ENCODE measurements at regions not wholly inside any gene's neighbourhood (a gene's known extent, or its start where the extent isn't known, plus 50 kb on each side); places are given as distances from the start of the nearest gene placed in this dataset.

DNA sequence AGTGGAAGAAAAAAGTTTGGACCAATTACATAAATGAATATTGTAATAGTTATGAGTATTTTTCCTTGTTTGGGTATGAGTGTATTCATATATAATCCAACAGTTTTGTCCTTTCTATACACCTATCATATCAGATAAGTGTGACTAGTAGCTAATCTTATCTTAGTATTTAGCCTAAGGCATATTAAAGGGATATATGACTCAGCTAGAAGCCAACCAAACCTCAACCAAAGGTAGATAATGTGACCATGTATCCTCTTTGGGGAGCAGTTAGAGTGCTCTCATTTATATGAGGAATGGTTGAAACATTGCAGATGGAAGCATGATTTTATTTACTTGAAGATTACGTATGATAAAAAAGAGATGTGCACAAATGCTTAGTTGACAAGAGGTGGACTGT, 370.0 kb upstream of the CTNND2 start:
- TF ChIP-seq, protein P1, sequence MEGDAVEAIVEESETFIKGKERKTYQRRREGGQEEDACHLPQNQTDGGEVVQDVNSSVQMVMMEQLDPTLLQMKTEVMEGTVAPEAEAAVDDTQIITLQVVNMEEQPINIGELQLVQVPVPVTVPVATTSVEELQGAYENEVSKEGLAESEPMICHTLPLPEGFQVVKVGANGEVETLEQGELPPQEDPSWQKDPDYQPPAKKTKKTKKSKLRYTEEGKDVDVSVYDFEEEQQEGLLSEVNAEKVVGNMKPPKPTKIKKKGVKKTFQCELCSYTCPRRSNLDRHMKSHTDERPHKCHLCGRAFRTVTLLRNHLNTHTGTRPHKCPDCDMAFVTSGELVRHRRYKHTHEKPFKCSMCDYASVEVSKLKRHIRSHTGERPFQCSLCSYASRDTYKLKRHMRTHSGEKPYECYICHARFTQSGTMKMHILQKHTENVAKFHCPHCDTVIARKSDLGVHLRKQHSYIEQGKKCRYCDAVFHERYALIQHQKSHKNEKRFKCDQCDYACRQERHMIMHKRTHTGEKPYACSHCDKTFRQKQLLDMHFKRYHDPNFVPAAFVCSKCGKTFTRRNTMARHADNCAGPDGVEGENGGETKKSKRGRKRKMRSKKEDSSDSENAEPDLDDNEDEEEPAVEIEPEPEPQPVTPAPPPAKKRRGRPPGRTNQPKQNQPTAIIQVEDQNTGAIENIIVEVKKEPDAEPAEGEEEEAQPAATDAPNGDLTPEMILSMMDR (IDR thresholded peaks at IDR 0.05; ENCODE audit: low read depth, low read length, missing control alignments), result no peak
- no peak for DNase-seq (ENCODE audit: extremely low read depth, low read depth)
- no peak overlapping the region for H3K4me3 ChIP-seq (replicated peaks; ENCODE audit: low read depth, low read length)

DNA sequence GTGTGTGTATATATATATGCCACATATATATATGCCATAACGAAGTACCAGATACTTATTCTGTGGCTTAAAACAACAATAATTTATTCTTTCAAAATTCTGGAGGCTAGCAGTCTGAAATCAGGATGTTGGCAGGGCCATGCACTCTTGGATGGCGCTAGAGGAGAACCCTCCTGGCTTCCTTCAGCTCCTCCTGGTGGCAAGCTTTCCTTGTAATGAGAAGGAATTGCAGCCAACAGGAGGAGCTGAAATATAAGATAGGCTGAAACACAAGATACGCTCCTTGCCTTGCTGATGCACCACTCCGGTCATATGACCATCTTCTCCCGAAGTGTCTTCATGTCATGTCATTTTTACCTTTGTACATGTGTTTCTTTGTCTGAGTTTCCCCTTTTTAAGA, 368.1 kb upstream of the CTNND2 start:
- TF ChIP-seq, protein P1 (IDR thresholded peaks at IDR 0.05; ENCODE audit: low read depth, low read length, missing control alignments), result no peak
- no peak for DNase-seq (ENCODE audit: extremely low read depth, low read depth)

DNA sequence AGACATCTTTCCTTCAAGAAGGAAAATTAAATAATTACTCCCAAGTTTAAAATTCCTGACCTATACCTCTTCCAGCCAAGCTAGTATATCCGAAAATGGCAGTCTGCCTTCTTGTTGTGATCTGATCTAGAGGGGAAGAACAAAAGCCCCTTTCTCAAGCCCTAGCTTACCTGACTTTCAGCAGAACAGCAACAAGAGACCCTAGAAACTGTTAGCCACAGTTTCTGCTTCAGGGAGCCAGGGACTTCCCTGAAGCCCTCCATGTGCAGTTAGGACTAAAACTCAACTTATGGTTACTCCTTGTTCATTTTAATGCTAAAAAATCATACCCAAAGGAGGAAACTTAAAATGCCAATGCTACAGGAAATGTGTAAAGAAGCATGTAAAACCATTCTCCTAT, 366.7 kb upstream of the CTNND2 start:
- no peak for DNase-seq (ENCODE audit: extremely low read depth, low read depth)
- H3K4me3 ChIP-seq (replicated peaks; ENCODE audit: low read depth, low read length), result no peak overlapping the region
- TF ChIP-seq, protein P1 (IDR thresholded peaks at IDR 0.05; ENCODE audit: low read depth, low read length, missing control alignments), result no peak

More for the DNA sequence above, 368.1 kb upstream of the CTNND2 start:
- no peak overlapping the region for H3K4me3 ChIP-seq (replicated peaks; ENCODE audit: low read depth, low read length)

DNA sequence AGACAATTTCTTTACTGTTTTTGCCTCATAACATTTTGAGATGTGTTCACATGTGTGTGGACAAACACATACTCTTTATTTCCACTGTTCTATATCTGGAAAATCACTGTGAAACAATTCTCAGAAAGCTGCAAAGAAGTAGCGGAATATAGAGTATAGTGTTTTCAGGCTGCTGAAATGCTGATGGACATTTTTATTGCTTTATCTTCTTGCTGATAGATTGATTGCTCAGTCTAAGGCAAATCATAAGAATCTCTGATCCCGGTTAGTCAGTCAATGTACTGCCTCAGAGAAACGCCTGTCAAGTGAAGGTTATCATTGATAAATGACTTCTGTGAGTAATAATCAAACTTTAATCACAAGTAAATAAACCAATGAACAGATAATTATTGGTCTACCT, 364.9 kb upstream of the CTNND2 start:
- DNase-seq (ENCODE audit: extremely low read depth, low read depth), result no peak
- TF ChIP-seq, protein P1 (IDR thresholded peaks at IDR 0.05; ENCODE audit: low read depth, low read length, missing control alignments), result no peak

DNA sequence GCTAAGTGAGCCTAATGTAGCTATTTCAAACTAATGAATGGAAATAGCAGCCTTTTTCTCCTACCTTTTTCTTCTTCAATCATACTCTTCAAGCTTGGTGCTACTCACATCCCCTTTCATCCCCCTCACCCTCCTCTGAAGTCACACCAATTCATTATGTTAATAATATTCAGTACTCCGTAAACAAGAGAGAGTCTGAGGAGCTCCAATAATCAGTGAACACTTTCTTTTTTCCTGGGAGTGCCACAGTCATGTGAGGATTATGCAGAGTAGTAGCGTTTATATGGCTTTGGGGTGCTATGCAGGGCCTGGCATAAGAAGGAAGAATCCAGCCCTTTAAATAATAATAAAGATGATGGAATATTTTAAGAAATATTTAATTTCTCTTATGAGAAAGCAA, 354.3 kb upstream of the CTNND2 start:
- DNase-seq (ENCODE audit: extremely low read depth, low read depth), result no peak
- TF ChIP-seq, protein P1 (IDR thresholded peaks at IDR 0.05; ENCODE audit: low read depth, low read length, missing control alignments), result no peak

More for the DNA sequence above, 364.9 kb upstream of the CTNND2 start:
- no peak overlapping the region for H3K4me3 ChIP-seq (replicated peaks; ENCODE audit: low read depth, low read length)

DNA sequence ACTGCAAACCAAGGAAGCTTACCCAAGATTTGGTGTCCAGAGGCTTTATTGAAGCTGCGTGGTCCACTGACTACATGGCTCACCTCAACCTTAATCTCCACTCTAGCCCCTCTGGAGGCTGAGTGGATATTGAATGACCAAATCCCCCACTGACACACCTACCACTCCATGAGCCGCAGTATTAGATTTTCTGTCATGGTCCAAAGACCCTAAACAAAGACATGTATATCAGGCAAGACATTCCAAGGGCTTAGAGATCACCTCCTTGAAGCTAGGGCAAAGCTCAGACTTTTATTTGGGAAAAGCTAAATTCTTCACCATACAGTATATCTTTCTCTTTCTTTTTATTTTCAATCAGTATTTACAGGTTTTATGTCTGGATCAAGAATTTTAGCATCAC, 346.2 kb upstream of the CTNND2 start:
- H3K4me3 ChIP-seq (replicated peaks; ENCODE audit: low read depth, low read length), result no peak overlapping the region
- TF ChIP-seq, protein P1 (IDR thresholded peaks at IDR 0.05; ENCODE audit: low read depth, low read length, missing control alignments), result no peak
- DNase-seq (ENCODE audit: extremely low read depth, low read depth), result no peak

More for the DNA sequence above, 354.3 kb upstream of the CTNND2 start:
- H3K4me3 ChIP-seq (replicated peaks; ENCODE audit: low read depth, low read length), result no peak overlapping the region

DNA sequence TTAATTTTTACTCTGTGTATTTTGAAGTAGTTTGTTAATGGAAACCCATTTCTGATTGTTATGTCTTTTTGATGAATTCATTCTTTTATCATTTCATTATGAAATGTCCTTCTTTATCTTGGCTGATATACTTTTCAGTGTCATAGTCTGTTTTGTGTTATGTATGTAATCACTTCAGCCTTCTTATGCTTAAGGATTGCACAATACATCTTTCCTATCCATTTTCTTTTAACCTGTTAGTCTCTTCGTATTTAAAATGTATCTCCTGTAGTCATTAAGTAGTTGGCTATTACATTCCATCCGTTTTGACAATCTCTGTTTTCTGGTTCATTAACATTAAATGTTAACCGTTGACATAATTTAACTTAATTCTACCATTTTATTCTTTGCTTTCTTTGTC, 344.6 kb upstream of the CTNND2 start:
- DNase-seq (ENCODE audit: extremely low read depth, low read depth), result no peak
- H3K4me3 ChIP-seq (replicated peaks; ENCODE audit: low read depth, low read length), result no peak overlapping the region
- TF ChIP-seq, protein P1 (IDR thresholded peaks at IDR 0.05; ENCODE audit: low read depth, low read length, missing control alignments), result no peak
